Hippocampal formation (tissue), 2 donors: ENCODE measurements at regions not wholly inside any gene's neighbourhood (a gene's known extent, or its start where the extent isn't known, plus 50 kb on each side); places are given as distances from the start of the nearest gene placed in this dataset.
"Not testable (repeated sequence)": the region's sequence is repeated elsewhere in the genome, so short reads cannot be mapped to it uniquely, and the experiment has no call there.

ENCODE experiments used
- DNase-seq, 2 donors: peaks; one replicate each; lab custom pipeline; 2025; lab: John Stamatoyannopoulos, UW

- DNase-seq = no peak
These were observed 504.6 kb upstream of the NR5A2 start for GRCh38 chr1:199522936-199523335.

DNA sequence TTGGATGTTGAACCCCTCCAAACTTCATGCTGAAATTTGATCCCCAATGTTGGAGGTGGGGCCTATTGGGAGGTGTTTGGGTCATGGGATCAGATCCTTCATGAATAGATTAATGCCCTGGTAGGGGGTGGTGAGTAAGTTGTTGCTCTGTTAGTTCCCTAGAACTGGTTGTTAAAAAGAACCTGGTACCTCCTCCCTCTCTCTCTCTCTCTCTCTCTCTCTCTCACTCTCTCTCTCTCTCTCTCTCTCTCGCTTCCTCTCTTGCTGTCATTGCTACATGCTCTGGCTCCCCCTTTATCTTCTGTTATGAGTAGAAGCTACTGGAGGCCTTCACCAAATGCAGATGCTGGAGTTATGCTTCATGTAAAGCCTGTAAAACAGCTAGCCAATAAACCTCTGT is 498.2 kb upstream of the NR5A2 start:
- no peak for DNase-seq

DNA sequence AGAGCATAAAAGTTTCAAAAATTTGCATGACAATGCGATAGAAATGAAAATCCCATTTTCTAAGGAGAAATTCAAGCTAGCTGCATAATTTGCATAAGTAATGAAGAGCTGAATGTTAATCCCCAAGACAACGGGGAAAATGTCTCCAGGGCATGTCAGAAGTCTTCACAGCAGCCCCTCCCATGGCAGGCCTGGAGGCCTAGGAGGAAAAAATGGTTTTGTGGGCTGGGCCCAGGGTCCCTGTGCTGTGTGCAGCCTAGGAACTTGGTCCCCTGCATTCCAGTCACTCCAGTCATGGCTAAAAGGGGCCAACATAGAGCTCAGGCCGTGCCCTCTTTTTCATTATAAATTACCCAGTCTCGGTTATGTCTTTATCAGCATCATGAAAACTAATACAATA is 494.1 kb upstream of the NR5A2 start:
- not testable (repeated sequence) for DNase-seq

DNA sequence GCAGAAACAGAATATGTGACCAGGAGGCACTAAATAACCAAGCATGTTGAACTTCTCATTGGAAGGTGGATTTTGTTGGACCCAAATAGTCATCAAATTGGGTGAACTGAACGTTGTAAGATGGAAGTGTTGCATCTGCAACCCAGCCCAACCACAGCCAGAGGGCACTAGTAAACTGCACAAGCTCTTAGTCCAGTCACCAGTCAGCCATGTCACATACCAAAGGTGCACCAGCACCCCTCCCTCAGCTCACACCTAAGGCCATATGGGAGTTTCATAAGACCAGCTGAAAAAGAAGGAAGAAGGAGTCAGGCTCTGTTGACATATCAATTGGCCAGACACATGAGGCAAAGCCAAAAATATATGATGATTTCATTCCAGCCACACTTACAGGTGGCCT is 481.7 kb upstream of the NR5A2 start:
- no peak for DNase-seq

- DNase-seq = no peak
These were observed 481.2 kb upstream of the NR5A2 start for GRCh38 chr1:199546323-199546722.

DNA sequence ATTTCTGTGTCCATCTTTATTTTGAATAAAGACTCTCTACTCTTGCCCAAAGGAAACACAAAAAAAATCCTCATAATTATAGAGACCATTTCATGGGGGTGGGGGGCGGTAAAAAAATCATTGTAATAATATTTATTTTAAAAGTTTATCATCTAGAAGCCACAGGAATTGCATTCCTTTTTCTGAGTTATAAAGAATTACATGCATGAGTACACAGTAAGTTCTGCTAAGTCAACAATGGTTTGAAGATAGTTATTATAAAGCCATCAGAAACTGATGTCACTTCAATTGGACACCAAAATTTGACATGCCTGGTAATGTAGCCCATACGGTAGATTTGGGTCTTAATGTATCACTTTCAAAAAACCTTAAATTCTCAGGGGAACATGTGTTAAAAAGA is 478.1 kb upstream of the NR5A2 start:
- DNase-seq = no peak

DNA sequence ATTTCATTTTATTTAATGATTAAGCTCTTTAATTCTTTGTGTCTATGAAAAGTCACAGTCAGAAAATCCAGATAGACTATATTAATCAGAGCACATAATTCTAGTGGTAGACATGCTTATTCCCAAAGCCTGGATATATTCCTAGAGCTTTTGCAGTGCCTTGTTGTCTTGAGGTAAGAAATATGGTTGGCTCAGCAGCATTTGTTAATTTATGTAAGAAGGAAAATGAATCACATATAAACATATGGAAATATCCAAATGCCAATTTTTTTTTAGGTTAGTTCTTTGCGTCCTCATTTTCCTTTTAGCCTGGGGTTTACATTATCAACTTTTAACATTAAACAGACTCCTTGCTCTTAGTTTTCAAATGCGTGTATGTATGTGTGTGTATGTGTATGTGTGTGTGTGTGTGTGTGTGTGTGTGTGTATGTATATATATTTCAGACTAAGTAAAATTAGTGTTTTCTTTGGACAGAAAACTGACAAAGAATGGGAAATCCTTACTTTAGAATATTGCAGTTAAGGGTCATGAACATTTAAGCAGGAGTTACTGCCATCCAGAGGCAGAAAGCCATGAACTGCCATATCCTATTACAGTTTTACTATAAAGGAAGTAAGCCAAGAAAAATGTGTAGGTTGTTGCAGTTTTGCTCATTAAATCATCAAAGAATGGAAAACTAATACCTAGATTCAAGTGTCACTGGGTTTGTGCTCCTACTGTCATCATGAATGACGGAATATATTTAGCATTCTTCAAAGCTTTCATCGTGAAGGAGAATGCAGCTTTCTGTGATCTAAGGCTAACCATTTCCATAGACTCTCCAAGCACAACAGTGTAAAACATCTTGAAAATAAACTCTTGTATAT is 477.1 kb upstream of the NR5A2 start:
- no peak for DNase-seq

GRCh38 chr1:199551967-199552565 is 475.4 kb upstream of the NR5A2 start:
- peak; percentile 50 to 84 for DNase-seq

- no peak for DNase-seq
These were observed 474.4 kb upstream of the NR5A2 start for GRCh38 chr1:199553104-199553503.

- DNase-seq = no peak
These were observed 466.2 kb upstream of the NR5A2 start for GRCh38 chr1:199561334-199561733.

DNA sequence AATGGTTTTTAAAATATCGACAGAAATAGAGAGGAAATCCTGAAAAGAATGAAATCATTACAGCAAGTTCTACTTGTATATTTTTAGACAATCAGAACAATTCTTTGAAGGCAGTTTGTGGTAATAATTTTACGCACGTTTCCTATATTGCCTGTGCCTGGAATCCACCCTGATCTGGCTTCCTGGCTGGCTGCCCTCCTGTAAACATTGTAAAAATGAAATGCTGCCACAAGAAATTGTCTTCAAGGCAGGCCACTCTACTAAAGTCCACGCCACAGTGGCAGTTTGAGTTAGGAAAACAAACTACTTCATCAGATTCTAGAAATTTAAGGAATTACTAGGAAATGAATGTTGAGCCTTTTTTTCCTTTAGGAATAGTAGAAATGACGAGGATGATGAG is 454.5 kb upstream of the NR5A2 start:
- no peak for DNase-seq

- no peak for DNase-seq
These were observed 452.6 kb upstream of the NR5A2 start for GRCh38 chr1:199574950-199575349.

GRCh38 chr1:199580300-199580699 is 447.2 kb upstream of the NR5A2 start:
- no peak for DNase-seq

GRCh38 chr1:199585392-199585791 is 442.1 kb upstream of the NR5A2 start:
- DNase-seq = no peak

- DNase-seq = no peak
These were observed 436.8 kb upstream of the NR5A2 start for GRCh38 chr1:199590708-199591107.

DNA sequence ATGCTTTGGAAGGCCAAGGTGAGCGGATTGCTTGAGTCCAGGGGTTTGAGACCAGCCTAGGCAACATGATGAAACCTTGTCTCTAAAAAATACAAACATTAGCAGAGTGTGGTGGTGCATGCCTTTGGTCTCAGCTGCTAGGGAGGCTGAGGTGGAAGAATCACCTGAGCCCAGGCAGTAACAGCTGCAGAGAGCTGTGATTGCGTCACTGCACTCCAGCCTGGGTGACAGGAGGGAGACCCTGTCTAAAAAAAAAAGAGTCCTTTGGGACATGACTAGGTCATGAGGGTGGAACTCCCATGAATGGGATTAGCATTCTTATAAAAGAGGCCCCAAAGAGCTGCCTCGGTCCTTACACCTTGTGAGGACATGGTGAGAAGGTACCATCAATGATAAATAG is 436.0 kb upstream of the NR5A2 start:
- no peak for DNase-seq

DNA sequence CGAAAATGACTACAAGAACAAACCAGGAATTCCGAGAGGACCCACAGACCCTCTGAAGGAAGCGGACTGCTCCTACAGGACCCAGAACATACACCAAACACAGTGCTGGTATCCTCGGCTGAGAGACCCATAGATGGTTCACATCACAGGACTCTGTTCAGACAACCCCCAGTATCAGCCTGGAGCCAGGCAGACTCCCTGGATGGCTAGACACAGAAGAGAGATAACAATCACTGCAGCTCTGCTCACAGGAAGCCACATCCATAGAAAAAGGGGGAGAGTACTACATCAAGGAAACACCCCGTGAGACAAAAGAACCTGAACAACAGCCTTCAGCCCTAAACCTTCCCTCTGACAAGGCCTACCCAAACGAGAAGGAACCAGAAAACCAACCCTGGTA is 434.0 kb upstream of the NR5A2 start:
- no peak for DNase-seq

- DNase-seq = not testable (repeated sequence)
These were observed 431.1 kb upstream of the NR5A2 start for GRCh38 chr1:199596448-199596847.

- no peak for DNase-seq
These were observed 430.4 kb upstream of the NR5A2 start for GRCh38 chr1:199597152-199597551.

- no peak for DNase-seq
These were observed 419.1 kb upstream of the NR5A2 start for GRCh38 chr1:199608414-199608813.

GRCh38 chr1:199612976-199613774 is 414.3 kb upstream of the NR5A2 start:
- no peak for DNase-seq

DNA sequence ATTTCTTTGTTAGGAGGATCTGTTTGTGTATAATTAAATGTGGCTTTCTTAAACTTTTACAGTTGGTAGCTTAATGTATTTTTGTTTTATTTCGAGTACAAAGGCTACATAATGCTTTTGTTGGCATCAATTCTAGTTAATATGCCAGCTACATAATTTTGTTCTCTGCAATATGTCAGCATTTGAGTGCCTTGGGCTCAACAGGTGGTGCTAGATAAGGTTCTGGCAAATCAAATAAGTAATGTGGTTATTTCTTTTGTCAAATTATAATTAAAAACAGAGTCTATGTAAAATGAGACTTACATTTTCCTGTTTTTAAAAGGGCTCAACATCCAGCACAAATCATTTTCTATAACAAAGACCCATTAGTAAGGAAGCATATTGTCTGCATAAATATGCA is 410.6 kb upstream of the NR5A2 start:
- no peak for DNase-seq

DNA sequence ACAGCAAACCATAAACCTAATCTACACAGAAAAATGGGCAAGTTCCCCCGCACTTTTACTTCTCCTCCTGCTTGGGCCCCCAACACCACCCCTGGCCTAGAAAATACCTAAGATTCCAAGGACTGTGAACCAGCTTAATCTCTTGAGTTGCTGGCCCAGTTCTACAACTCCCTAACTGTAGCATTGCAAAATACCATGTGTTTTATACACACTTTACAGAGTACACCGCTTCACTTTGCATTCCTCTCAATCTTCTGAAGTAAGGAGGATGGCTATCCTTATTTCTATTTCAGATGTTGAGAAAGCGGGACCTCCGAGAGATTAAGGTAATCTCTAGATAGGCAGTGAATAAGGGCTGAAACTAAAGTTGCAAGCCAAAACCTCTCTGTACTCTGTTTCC is 408.3 kb upstream of the NR5A2 start:
- DNase-seq = no peak
